HG03025 (cell line): ENCODE measurements at regions not wholly inside any gene's neighbourhood (a gene's known extent, or its start where the extent isn't known, plus 50 kb on each side); places are given as distances from the start of the nearest gene placed in this dataset.

Source experiments
- ATAC-seq: cut with Tn5 transposase; IDR thresholded peaks from one replicate; pipeline ENCODE4 v1.9.1; 2021; ENCODE audit warnings: mild to moderate bottlenecking, moderate library complexity; ENCODE audit not compliant: unreplicated experiment, low FRiP score

- no peak for ATAC-seq
These were observed 1317.7 kb upstream of the ACVR2A start for GRCh38 chr2:146527166-146527565.

- ATAC-seq: no peak
These were observed 1321.6 kb upstream of the ACVR2A start for GRCh38 chr2:146523196-146523595.

GRCh38 chr2:146506851-146507250 is 1338.0 kb upstream of the ACVR2A start:
- no peak for ATAC-seq

- no peak for ATAC-seq
These were observed 1341.5 kb upstream of the ACVR2A start for GRCh38 chr2:146503366-146503765.

- ATAC-seq: no peak
These were observed 1348.6 kb upstream of the ACVR2A start for GRCh38 chr2:146496248-146496647.

- no peak for ATAC-seq
These were observed 1355.4 kb upstream of the ACVR2A start for GRCh38 chr2:146489386-146489785.

GRCh38 chr2:146481629-146482028 is 1363.2 kb upstream of the ACVR2A start:
- ATAC-seq: no peak

- peak; percentile 88 for ATAC-seq
These were observed 1367.4 kb upstream of the ACVR2A start for GRCh38 chr2:146477383-146477782.

GRCh38 chr2:146468578-146468977 is 1376.3 kb upstream of the ACVR2A start:
- no peak for ATAC-seq

GRCh38 chr2:146467425-146467824 is 1377.4 kb upstream of the ACVR2A start:
- no peak for ATAC-seq

GRCh38 chr2:146465460-146465859 is 1379.4 kb upstream of the ACVR2A start:
- ATAC-seq: no peak

GRCh38 chr2:146461068-146461467 is 1383.8 kb upstream of the ACVR2A start:
- ATAC-seq: peak; percentile 82

GRCh38 chr2:146458585-146458984 is 1386.2 kb upstream of the ACVR2A start:
- ATAC-seq: no peak

GRCh38 chr2:146457221-146457620 is 1387.6 kb upstream of the ACVR2A start:
- no peak for ATAC-seq

- no peak for ATAC-seq
These were observed 1389.5 kb upstream of the ACVR2A start for GRCh38 chr2:146455325-146455724.

- peak; percentile 57 for ATAC-seq
These were observed 1392.9 kb upstream of the ACVR2A start for GRCh38 chr2:146451972-146452371.

- ATAC-seq: no peak
These were observed 1394.7 kb upstream of the ACVR2A start for GRCh38 chr2:146450131-146450530.

- no peak for ATAC-seq
These were observed 1399.8 kb upstream of the ACVR2A start for GRCh38 chr2:146444987-146445386.

- ATAC-seq: no peak
These were observed 1400.7 kb upstream of the ACVR2A start for GRCh38 chr2:146444085-146444484.

GRCh38 chr2:146438246-146438645 is 1406.6 kb upstream of the ACVR2A start:
- ATAC-seq: no peak

- no peak for ATAC-seq
These were observed 1407.1 kb upstream of the ACVR2A start for GRCh38 chr2:146437712-146438111.

GRCh38 chr2:146433116-146433875 is 1411.5 kb upstream of the ACVR2A start:
- ATAC-seq: no peak

- no peak for ATAC-seq
These were observed 1415.5 kb upstream of the ACVR2A start for GRCh38 chr2:146429366-146429765.
